ENCODE measurements at regions not wholly inside any gene's neighbourhood (a gene's known extent, or its start where the extent isn't known, plus 50 kb on each side); places are given as distances from the start of the nearest gene placed in this dataset.

- TF ChIP-seq CTCF (IDR thresholded peaks at IDR 0.05), result no peak
- no peak for TF ChIP-seq POLR2A (IDR thresholded peaks at IDR 0.05)
Observed at GRCh38 chr6:91310178-91310577, 723.3 kb upstream of the MAP3K7 start.
